Esophagus muscularis mucosa (tissue), 4 donors: ENCODE measurements at regions not wholly inside any gene's neighbourhood (a gene's known extent, or its start where the extent isn't known, plus 50 kb on each side); places are given as distances from the start of the nearest gene placed in this dataset.

Experiments
- CTCF ChIP-seq, 3 experiments: fragments of 200-600 bp in 2 of 3; fragments of 450-650 bp in 1 of 3; sonication (generic) in 2 of 3; IDR thresholded peaks; one replicate each; pipeline ENCODE4 v1.5.1; 2017 to 2019; ENCODE audit warnings: antibody characterized with exemption in 3 of 3, mild to moderate bottlenecking in 2 of 3, moderate library complexity in 1 of 3
- EP300 ChIP-seq: sonication (generic); formaldehyde crosslinking; IDR thresholded peaks from one replicate; pipeline ENCODE4 v1.6.1; 2017; ENCODE audit warnings: antibody characterized with exemption
- POLR2A ChIP-seq: fragments of 450-650 bp; IDR thresholded peaks from one replicate; pipeline ENCODE4 v1.6.1; 2017; ENCODE audit warnings: antibody characterized with exemption, moderate library complexity, mild to moderate bottlenecking, low read depth
- POLR2AphosphoS5 ChIP-seq, 2 donors: sonication (generic); formaldehyde crosslinking; IDR thresholded peaks; one replicate each; pipeline ENCODE4 v1.6.1; 2017; ENCODE audit warnings: antibody characterized with exemption in 2 of 2

- TF ChIP-seq CTCF (IDR thresholded peaks at IDR 0.05): no peak
- TF ChIP-seq POLR2A: no peak
- TF ChIP-seq POLR2AphosphoS5 (IDR thresholded peaks at IDR 0.05): no peak
- TF ChIP-seq EP300: no peak
Observed at GRCh38 chr6:1052262-1052661, 259.6 kb upstream of the FOXQ1 start.
